DMS79 (cell line): ENCODE measurements at regions not wholly inside any gene's neighbourhood (a gene's known extent, or its start where the extent isn't known, plus 50 kb on each side); places are given as distances from the start of the nearest gene placed in this dataset.
A peak's percentile ranks its signal among the peaks of the same experiment; 100 is the strongest.

Source experiments
- DNase-seq: peaks from one replicate; lab custom pipeline; 2025; lab: John Stamatoyannopoulos, UW

DNA sequence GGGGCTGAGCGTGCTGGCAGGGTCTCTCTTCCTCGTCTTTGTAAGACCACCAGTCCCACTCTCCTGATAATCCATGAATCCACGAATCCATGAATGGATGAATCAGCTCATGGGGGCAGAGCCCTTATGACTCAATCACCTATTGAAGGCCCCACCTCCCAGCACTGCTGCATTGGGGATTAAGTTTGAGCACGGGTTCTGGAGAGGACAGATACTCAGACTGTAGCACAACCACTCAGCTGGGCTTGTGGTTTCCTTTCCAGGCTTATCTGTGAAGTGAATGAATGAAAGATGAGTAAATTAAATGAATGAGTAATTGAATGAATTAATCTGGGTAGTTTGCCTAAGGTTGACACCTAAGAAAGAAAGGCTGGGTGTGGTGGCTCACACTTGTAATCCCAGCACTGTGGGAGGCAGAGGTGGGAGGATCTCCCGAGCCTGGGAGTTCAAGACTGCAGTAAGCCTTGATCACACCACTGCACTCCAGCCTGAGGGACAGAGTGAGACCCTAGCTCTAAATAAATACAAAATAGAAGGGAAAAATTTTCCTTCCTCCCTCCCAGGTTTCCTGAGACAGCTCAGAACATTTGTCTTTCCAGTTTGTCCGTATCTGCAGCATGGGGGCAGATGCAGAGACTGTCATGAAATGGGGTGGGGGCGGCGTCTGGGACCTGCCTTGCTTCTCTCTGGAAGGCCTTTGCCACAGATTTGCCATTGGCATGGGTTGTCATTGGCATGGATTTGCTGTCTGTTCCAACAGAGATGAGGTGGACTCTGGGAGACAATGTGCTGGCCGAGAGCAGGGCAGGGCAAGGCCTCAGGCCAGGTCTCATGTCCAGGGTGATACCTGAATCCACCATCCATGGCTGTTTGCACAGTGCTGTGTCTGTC, 187.7 kb upstream of the C1orf174 start:
- no peak for DNase-seq

DNA sequence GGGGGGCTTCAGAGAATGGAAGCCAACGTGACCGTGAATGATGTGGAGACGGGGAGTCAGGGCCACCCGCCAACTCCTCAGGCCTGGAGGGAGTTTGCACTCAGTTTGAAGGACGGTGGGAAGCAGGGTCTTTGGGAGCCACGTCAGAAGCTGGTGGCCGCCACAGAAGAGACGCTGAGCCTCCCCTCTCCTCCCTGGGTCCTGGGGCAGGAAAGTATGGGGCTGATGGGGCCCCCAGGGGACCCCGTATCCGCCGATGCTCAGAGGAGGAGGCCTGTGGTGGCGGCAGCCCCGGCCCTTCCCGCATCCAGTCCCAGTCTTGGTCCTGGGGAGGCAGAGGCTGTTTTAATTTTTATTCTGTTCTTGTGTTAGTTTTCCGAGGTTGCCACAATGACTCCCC, 188.6 kb upstream of the C1orf174 start:
- DNase-seq: no peak

GRCh38 chr1:4089421-4090175, 189.5 kb upstream of the C1orf174 start:
- DNase-seq: no peak

GRCh38 chr1:4090556-4090955, 190.5 kb upstream of the C1orf174 start:
- DNase-seq: no peak

- no peak for DNase-seq
Measured at GRCh38 chr1:4090976-4091660, 191.0 kb upstream of the C1orf174 start.

- no peak for DNase-seq
Measured at GRCh38 chr1:4091996-4092395, 191.9 kb upstream of the C1orf174 start.

DNA sequence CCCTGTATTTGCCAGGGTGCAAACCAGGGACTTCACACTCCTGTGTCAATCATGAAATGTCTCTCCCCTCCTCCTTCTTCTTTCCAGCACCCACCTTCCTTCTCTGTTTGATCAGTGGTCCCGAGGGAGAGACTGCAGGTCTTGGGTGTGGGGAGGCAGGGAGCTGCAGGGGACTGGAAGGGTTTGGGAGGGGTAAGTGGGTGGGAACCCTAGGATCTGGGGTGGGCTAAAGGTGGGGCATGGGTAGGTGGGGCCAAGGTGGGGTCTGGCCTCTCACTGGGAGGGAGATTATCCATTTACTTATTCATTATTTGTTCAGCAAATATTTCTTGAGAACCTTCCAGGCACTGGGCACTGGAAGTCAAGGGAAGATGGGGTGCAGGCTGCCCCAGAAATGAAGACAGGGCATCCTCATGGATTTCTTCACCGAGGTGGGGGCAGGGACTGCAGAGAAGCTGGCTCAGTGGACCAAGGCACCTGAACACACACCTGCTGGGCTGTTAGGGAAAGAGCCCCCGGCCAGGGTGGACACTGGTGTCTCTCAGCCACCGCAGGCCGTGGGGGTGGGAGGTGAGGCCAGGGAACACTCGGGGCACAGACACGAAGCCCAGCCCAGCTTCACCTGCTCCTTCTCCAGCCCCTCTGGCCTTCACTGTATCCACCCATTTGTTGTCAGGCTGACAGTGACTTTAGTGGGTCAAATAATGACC, 193.9 kb upstream of the C1orf174 start:
- no peak for DNase-seq

GRCh38 chr1:4095433-4095971, 195.4 kb upstream of the C1orf174 start:
- no peak for DNase-seq

GRCh38 chr1:4101459-4102161, 201.5 kb upstream of the C1orf174 start:
- DNase-seq: no peak

DNA sequence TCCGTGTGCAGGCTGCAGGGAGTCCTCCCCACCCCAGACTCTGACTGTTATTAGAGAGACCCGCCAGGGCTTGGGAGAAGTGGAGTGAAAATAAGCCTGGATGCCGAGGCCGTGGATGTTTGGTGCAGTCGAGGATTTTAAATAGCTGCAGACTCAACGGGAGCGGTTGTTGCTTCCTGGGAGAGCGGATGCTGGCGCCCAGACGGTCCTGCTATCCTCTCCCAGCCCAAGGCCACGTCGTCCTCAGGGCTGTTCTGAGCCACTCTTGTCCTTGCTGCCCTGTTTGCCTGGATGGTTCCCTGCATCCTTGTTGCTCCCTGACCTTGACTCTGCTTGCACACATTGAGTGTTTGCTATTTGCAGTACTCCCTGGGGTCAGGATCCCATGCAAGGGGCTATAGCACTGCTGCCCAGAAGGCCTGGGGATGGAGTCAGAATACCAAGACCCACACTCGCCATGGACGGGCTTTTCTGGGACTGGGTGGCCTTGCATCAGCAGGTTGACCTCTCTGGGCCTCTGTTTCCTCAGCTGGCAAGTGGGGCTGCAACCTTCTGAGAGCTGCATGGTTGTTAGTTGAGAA, 205.3 kb upstream of the C1orf174 start:
- no peak for DNase-seq

DNA sequence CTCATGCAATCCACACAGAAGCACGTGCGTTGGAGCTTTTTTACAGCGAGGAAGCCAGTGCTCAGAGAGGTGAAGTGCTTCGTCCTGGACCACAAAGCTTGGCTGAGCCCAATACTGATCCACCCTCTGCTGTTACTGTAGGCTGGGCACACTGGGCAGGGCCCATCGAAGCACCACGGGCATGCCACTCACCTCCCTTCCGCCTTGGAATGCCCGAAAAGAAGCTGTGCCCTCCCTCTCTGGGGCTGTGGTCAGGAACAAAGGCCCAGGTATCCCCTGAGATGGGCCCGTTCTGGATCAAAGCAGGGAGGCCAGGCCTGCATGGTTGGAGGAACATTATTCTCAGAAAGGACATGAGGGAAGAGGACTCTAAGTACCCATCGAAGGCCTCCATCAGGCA, 206.7 kb upstream of the C1orf174 start:
- DNase-seq: no peak

DNA sequence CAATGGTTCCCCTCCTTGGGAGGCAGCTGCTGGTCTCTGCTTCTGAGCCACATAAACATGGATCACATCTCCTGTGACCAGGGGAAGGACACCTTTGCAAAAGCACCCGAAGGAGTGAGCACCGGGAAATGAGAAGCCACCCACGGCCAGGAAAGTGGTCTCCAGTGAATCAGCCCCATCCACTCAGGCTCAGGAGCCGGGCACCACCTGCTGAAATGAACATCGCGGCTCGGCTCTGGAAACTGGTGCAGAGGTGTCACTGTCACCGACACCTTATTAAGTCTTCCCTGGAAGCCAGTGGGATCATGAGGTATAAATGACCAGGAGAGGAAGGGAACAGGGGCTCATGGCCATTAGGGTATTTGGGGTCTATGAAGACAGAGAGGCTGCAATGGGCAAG, 207.2 kb upstream of the C1orf174 start:
- no peak for DNase-seq

- DNase-seq: peak; percentile 57
Measured at GRCh38 chr1:4108331-4108730, 208.3 kb upstream of the C1orf174 start.

GRCh38 chr1:4108758-4109627, 208.9 kb upstream of the C1orf174 start:
- peak; percentile 92 for DNase-seq

DNA sequence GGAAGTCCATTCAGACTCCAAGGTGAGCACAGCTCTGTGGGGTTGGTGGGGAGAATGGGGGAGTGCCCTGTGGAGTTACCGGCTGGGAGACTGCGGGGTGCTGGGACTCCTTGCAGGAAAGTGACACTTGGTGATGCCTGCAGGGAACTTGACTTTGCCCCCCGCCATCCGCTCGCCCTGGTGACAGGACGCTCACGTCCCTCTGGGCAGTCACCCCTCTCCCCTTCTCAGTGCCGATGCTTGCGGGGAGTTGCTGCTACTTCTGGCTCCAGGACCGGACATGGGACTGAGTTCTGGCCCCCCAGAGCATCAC, 209.5 kb upstream of the C1orf174 start:
- no peak for DNase-seq

GRCh38 chr1:4110888-4111287, 210.8 kb upstream of the C1orf174 start:
- DNase-seq: no peak

- DNase-seq: no peak
Measured at GRCh38 chr1:4113897-4114296, 213.8 kb upstream of the C1orf174 start.

DNA sequence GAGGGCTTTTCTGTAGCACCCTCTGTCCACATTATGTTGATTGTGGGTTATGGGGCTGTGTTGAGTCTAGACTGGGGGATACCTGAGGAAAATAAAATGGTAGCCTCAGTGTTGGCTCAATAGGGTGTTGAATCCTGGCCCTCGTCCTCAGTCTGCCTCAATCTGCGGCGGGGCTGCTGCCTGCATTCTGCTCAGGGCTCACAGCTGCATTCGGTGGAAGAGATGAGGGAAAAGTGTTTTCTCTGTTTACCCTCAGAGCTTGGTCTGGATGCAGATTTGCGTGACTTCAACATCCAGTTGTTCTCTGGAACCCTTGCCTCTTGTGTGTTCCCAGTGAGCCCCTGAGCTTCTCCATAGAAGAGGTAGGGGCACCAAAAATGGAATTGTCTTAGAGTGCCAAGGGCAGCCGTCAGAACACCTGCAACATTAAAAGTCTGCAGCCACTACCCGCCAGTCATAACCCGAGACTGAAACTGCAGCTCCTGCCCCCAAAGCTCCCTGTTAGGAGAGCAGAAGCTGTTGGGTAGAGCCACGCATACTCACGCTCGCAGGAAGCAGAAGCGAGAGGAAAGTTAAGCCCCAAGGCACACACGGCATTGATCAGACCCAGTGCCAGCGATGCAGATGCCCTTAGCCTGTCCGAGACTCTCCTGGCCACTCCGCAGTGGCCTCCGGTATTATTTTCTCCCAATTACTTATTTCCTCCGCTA, 215.3 kb upstream of the C1orf174 start:
- no peak for DNase-seq

DNA sequence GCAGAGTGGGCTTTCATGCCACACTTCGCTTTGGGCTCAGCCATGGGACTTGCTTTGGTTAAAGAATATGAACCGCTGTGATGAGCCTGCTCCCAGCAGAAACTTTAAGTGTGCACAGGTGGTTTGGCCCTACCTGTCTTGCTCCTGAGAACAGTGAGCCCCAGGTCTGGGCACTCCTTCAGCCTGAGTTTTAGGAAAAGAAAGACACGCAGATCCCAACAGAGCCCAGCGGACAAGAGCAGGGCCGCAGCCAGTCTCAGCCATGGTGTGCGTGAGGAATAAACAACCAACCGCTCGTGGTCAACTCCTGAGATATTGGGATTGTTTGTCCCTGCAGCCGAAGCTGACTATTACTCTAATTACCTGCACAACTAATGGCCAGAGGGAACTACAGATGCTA, 217.1 kb upstream of the C1orf174 start:
- no peak for DNase-seq
